ENCODE measurements at regions not wholly inside any gene's neighbourhood (a gene's known extent, or its start where the extent isn't known, plus 50 kb on each side); places are given as distances from the start of the nearest gene placed in this dataset.

DNA sequence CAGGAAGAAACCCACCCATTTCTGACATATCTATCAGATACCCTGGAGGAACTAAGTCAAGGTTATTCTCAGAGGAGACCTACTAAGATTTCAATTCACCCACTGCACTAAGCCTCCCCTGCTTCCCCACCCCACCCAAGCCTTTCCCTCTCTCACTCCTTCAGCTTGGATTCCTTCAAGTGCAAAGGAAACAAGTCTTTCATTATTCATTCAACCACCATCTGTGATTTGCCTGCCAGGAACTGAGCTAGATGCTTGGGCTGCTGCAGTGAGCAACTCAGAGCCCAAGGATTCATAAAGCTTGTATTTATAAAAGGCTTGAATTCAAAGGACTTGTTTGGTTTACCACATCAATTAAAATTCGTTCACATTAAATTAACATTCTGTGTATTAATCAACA is 161.3 kb downstream of the GXYLT1 start:
- Histone ChIP-seq H3K27me3 (ENCODE audit: insufficient read depth, poor library complexity, severe bottlenecking) (no peaks in the 10 kb centered on the region), H3K27ac (replicated peaks) (no peak overlapping the region), H3K4me3 (replicated peaks; ENCODE audit: insufficient read depth, low read length) (no peak overlapping the region)
- TF ChIP-seq POLR2AphosphoS5 (IDR thresholded peaks at IDR 0.05; ENCODE audit: low read depth) (no peak), REST (IDR thresholded peaks at IDR 0.05; ENCODE audit: insufficient replicate concordance, low read depth) (no peak), SPI1 (IDR thresholded peaks at IDR 0.05; ENCODE audit: borderline replicate concordance, low read depth) (no peak), GABPA (IDR thresholded peaks at IDR 0.05; ENCODE audit: low read depth) (no peak)
- no peak for DNase-seq (ENCODE audit: low read depth in 1 of 2, low spot score in 1 of 2)

GRCh38 chr12:41981758-41982157 is 162.9 kb downstream of the GXYLT1 start:
- no peak for TF ChIP-seq REST (IDR thresholded peaks at IDR 0.05; ENCODE audit: insufficient replicate concordance, low read depth)
- no peak for TF ChIP-seq SPI1 (IDR thresholded peaks at IDR 0.05; ENCODE audit: borderline replicate concordance, low read depth)
- no peak for TF ChIP-seq GABPA (IDR thresholded peaks at IDR 0.05; ENCODE audit: low read depth)
- TF ChIP-seq POLR2AphosphoS5 (IDR thresholded peaks at IDR 0.05; ENCODE audit: low read depth): no peak
- TF ChIP-seq, protein P1, sequence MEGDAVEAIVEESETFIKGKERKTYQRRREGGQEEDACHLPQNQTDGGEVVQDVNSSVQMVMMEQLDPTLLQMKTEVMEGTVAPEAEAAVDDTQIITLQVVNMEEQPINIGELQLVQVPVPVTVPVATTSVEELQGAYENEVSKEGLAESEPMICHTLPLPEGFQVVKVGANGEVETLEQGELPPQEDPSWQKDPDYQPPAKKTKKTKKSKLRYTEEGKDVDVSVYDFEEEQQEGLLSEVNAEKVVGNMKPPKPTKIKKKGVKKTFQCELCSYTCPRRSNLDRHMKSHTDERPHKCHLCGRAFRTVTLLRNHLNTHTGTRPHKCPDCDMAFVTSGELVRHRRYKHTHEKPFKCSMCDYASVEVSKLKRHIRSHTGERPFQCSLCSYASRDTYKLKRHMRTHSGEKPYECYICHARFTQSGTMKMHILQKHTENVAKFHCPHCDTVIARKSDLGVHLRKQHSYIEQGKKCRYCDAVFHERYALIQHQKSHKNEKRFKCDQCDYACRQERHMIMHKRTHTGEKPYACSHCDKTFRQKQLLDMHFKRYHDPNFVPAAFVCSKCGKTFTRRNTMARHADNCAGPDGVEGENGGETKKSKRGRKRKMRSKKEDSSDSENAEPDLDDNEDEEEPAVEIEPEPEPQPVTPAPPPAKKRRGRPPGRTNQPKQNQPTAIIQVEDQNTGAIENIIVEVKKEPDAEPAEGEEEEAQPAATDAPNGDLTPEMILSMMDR (IDR thresholded peaks at IDR 0.05; ENCODE audit: insufficient read depth, low read length): no peak
- Histone ChIP-seq H3K27ac (replicated peaks) (no peak overlapping the region), H3K4me3 (replicated peaks; ENCODE audit: insufficient read depth, low read length) (no peak overlapping the region), H3K27me3 (ENCODE audit: insufficient read depth, poor library complexity, severe bottlenecking) (no peaks in the 10 kb centered on the region)
- DNase-seq (ENCODE audit: low read depth in 1 of 2, low spot score in 1 of 2): no peak

DNA sequence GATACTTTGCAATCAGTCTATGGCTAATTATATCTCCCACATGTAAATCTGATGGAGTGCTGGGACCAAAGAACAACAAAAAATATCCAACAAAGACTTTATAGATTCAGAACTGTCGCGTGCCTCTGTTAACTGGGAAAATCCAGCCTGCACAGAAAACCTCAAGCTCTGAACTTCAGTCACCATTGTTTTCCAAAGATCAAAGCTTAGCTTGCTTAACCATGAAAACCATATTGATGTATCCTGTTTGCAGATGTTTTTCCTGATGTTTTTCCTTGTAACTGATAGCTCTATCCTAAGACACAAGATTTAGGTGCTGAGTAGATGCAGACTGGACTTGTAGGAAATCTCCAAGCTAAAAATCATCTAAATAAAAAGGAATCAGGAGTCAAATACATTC is 163.7 kb downstream of the GXYLT1 start:
- Histone ChIP-seq H3K27me3 (ENCODE audit: insufficient read depth, poor library complexity, severe bottlenecking) (no peaks in the 10 kb centered on the region), H3K27ac (replicated peaks) (no peak overlapping the region), H3K4me3 (replicated peaks; ENCODE audit: insufficient read depth, low read length) (no peak overlapping the region)
- TF ChIP-seq, protein P1 (IDR thresholded peaks at IDR 0.05; ENCODE audit: insufficient read depth, low read length): no peak
- TF ChIP-seq REST (IDR thresholded peaks at IDR 0.05; ENCODE audit: insufficient replicate concordance, low read depth) (no peak), POLR2AphosphoS5 (IDR thresholded peaks at IDR 0.05; ENCODE audit: low read depth) (no peak), GABPA (IDR thresholded peaks at IDR 0.05; ENCODE audit: low read depth) (no peak), SPI1 (IDR thresholded peaks at IDR 0.05; ENCODE audit: borderline replicate concordance, low read depth) (no peak)
- DNase-seq (ENCODE audit: low read depth in 1 of 2, low spot score in 1 of 2): no peak
